HCT116 (cell line): ENCODE measurements at regions not wholly inside any gene's neighbourhood (a gene's known extent, or its start where the extent isn't known, plus 50 kb on each side); places are given as distances from the start of the nearest gene placed in this dataset.

Experiments used
- ATAC-seq: fragments of 200-7000 bp; cut with Tn5 transposase; 2 replicates; pipeline ENCODE4 v1.9.1; 2020; ENCODE audit warnings: mild to moderate bottlenecking, moderate library complexity
- BruUV-seq: library from RNA; stranded (reverse); fragments of 400-500 nt; replicated peaks from 2 replicates; lab custom pipeline; 2021; lab: Mats Ljungman, UMichigan
- CTCF ChIA-PET: fragments of 300-600 bp; sonication (Branson Sonifier 250); formaldehyde crosslinking; loops from one replicate; lab custom pipeline; 2021; ENCODE audit warnings: antibody characterized with exemption; lab: Charles Lee
- POLR2A ChIA-PET: fragments of 300-600, 350-600 bp; sonication (Branson Sonifier 250); formaldehyde crosslinking; loops from one replicate; lab custom pipeline; 2021; ENCODE audit warnings: antibody characterized with exemption; lab: Charles Lee
- RAD21 ChIA-PET, 2 experiments: fragments of 300-600 bp; sonication (Branson Sonifier 250); formaldehyde crosslinking; loops; one replicate each; lab custom pipeline; 2023; ENCODE audit warnings: low total read pairs in 2 of 2; ENCODE audit not compliant: uncharacterized antibody in 2 of 2, unreplicated experiment in 2 of 2, low non-redundant PET in 1 of 2; lab: Charles Lee
- DNase-seq: peaks from one replicate; pipeline ENCODE4 v3.0.0-alpha.2; 2010; ENCODE audit warnings: low read depth, low spot score
- H2AFZ ChIP-seq: fragments of 200-600 bp; shearing (Covaris generic), sonication (generic); 2 replicates; pipeline ENCODE4 v1.6.1; 2017; ENCODE audit warnings: low read depth, mixed run types, mixed read lengths, antibody characterized with exemption, low read length; ENCODE audit not compliant: poor library complexity, severe bottlenecking
- H3K27ac ChIP-seq: 2 replicates; pipeline ENCODE4 v1.5.1; 2012; ENCODE audit warnings: low read depth, low read length
- H3K27me3 ChIP-seq: fragments of 200-600 bp; sonication (generic); 2 replicates; pipeline ENCODE4 v1.6.1; 2016; ENCODE audit warnings: mixed run types, low read length, mixed read lengths; ENCODE audit not compliant: insufficient read depth
- H3K36me3 ChIP-seq, 2 experiments: fragments of 200-500 bp in 1 of 2; fragments of 200-600 bp in 1 of 2; sonication (Bioruptor generic) in 1 of 2; sonication (generic) in 1 of 2; 2 replicates each; pipeline versions ENCODE4 v1.5.1 to v1.6.1; 2014 to 2016; ENCODE audit warnings: low read length in 2 of 2, inconsistent platforms in 1 of 2, mixed read lengths in 1 of 2, mixed run types in 1 of 2; ENCODE audit not compliant: insufficient read depth in 2 of 2, control insufficient read depth in 1 of 2
- H3K4me1 ChIP-seq, 2 experiments: fragments of 200-600 bp in 1 of 2; sonication (generic) in 1 of 2; 2 replicates each; pipeline versions ENCODE4 v1.5.1 to v1.6.1; 2012 to 2017; ENCODE audit warnings: low read length in 2 of 2, inconsistent platforms in 1 of 2, mild to moderate bottlenecking in 1 of 2, mixed read lengths in 1 of 2, mixed run types in 1 of 2, moderate library complexity in 1 of 2; ENCODE audit not compliant: insufficient read depth in 2 of 2, control insufficient read depth in 1 of 2
- H3K4me2 ChIP-seq: fragments of 200-600 bp; sonication (generic); 2 replicates; pipeline ENCODE4 v1.6.1; 2017; ENCODE audit warnings: mixed run types, low read length, mixed read lengths
- H3K4me3 ChIP-seq, 2 experiments: fragments of 200-600 bp in 1 of 2; sonication (generic) in 1 of 2; replicated peaks in 1 of 2; 2 replicates each; pipeline ENCODE4 v1.5.1; 2011 to 2016; ENCODE audit warnings: low read length in 2 of 2, control low read depth in 1 of 2, low read depth in 1 of 2, mild to moderate bottlenecking in 1 of 2, mixed read lengths in 1 of 2, mixed run types in 1 of 2
- H3K79me2 ChIP-seq: fragments of 200-600 bp; sonication (generic); 2 replicates; pipeline ENCODE4 v1.6.1; 2017; ENCODE audit warnings: mild to moderate bottlenecking, mixed run types, low read length, moderate library complexity, mixed read lengths; ENCODE audit not compliant: insufficient read depth
- H3K9ac ChIP-seq: fragments of 200-600 bp; sonication (generic); 2 replicates; pipeline ENCODE4 v1.6.1; 2016; ENCODE audit warnings: low read length, mixed read lengths
- H3K9me2 ChIP-seq: fragments of 200-600 bp; sonication (generic), shearing (Covaris generic); 2 replicates; pipeline ENCODE4 v1.6.1; 2017; ENCODE audit warnings: mixed run types, mild to moderate bottlenecking, moderate library complexity; ENCODE audit not compliant: insufficient read depth
- H3K9me3 ChIP-seq, 2 experiments: fragments of 200-500 bp in 1 of 2; fragments of 200-600 bp in 1 of 2; sonication (Bioruptor generic) in 1 of 2; sonication (generic) in 1 of 2; 2 replicates each; pipeline ENCODE4 v1.6.1; 2014 to 2017; ENCODE audit warnings: low read length in 2 of 2, mixed read lengths in 2 of 2, inconsistent platforms in 1 of 2, low read depth in 1 of 2, mild to moderate bottlenecking in 1 of 2, mixed run types in 1 of 2, moderate library complexity in 1 of 2; ENCODE audit not compliant: control insufficient read depth in 1 of 2, insufficient read depth in 1 of 2
- H4K20me1 ChIP-seq: fragments of 200-600 bp; sonication (generic), shearing (Covaris generic); 2 replicates; pipeline ENCODE4 v1.6.1; 2017; ENCODE audit warnings: mixed run types, mild to moderate bottlenecking, moderate library complexity; ENCODE audit not compliant: insufficient read depth
- CBX3 ChIP-seq: IDR thresholded peaks from 2 replicates; pipeline ENCODE4 v1.6.1; 2012; ENCODE audit warnings: low read depth
- CEBPB ChIP-seq: IDR thresholded peaks from 2 replicates; pipeline ENCODE4 v1.6.1; 2012; ENCODE audit warnings: low read depth
- CTCF ChIP-seq, 3 experiments: fragments of 200-600 bp in 1 of 3; sonication (generic) in 1 of 3; IDR thresholded peaks in 2 of 3; conservative IDR thresholded peaks in 1 of 3; 2 replicates each; pipeline ENCODE4 v1.5.1; 2012 to 2017; ENCODE audit warnings: low read depth in 2 of 3, low read length in 2 of 3, antibody characterized with exemption in 1 of 3, borderline replicate concordance in 1 of 3, control low read depth in 1 of 3, mild to moderate bottlenecking in 1 of 3, mixed read lengths in 1 of 3, mixed run types in 1 of 3, moderate library complexity in 1 of 3; ENCODE audit not compliant: insufficient read depth in 1 of 3
- EGR1 ChIP-seq: IDR thresholded peaks from 2 replicates; pipeline ENCODE4 v1.6.1; 2012; ENCODE audit warnings: low read depth
- ELF1 ChIP-seq: IDR thresholded peaks from 2 replicates; pipeline ENCODE4 v1.6.1; 2012; ENCODE audit warnings: low read depth, borderline replicate concordance
- EZH2 ChIP-seq: fragments of 200-600 bp; sonication (generic); IDR thresholded peaks from 2 replicates; pipeline ENCODE4 v1.6.1; 2017; ENCODE audit warnings: antibody characterized with exemption, mixed run types
- EZH2phosphoT487 ChIP-seq: fragments of 200-600 bp; IDR thresholded peaks from 2 replicates; pipeline ENCODE4 v1.6.1; 2018; ENCODE audit warnings: antibody characterized with exemption, borderline replicate concordance
- POLR2A ChIP-seq: IDR thresholded peaks from 2 replicates; pipeline ENCODE4 v1.7.0; 2011; ENCODE audit warnings: borderline replicate concordance; ENCODE audit not compliant: insufficient read depth, insufficient read length; ENCODE audit errors: extremely low read depth
- POLR2AphosphoS5 ChIP-seq: IDR thresholded peaks from 2 replicates; pipeline ENCODE4 v1.6.1; 2011; ENCODE audit warnings: mild to moderate bottlenecking, low read depth, low read length, moderate library complexity
- RAD21 ChIP-seq: IDR thresholded peaks from 2 replicates; pipeline ENCODE4 v1.6.1; 2012; ENCODE audit warnings: low read depth, mild to moderate bottlenecking
- SIN3A ChIP-seq: IDR thresholded peaks from 2 replicates; pipeline ENCODE4 v1.6.1; 2012; ENCODE audit warnings: low read depth
- SP1 ChIP-seq: IDR thresholded peaks from 2 replicates; pipeline ENCODE4 v1.6.1; 2012; ENCODE audit warnings: low read depth
- SRF ChIP-seq: IDR thresholded peaks from 2 replicates; pipeline ENCODE4 v1.6.1; 2012; ENCODE audit warnings: low read depth
- YY1 ChIP-seq: IDR thresholded peaks from 2 replicates; pipeline ENCODE4 v1.6.1; 2011; ENCODE audit warnings: low read length, low read depth, moderate library complexity, mild to moderate bottlenecking; ENCODE audit not compliant: insufficient replicate concordance; ENCODE audit errors: extremely low read depth
- ZFX ChIP-seq: fragments of 450-650 bp; IDR thresholded peaks from 2 replicates; pipeline ENCODE4 v1.6.1; 2017
- ZNF274 ChIP-seq: fragments of 200-500 bp; sonication (Bioruptor generic); IDR thresholded peaks from 2 replicates; pipeline ENCODE4 v1.6.1; 2014; ENCODE audit warnings: mild to moderate bottlenecking, low read depth, low read length, inconsistent platforms
- intact Hi-C: fragments of 100-400 bp; cut with micrococcal nuclease; formaldehyde crosslinking; loops from 2 replicates; pipeline ENCODE4 v1.10.0; 2022
- TF ChIP-seq, protein P1 (sequence below): IDR thresholded peaks from 2 replicates; pipeline ENCODE4 v1.6.1; 2012; ENCODE audit warnings: low read depth
- TF ChIP-seq, protein P2 (sequence below): IDR thresholded peaks from 2 replicates; pipeline ENCODE4 v1.6.1; 2012

- TF ChIP-seq RAD21: no peak
- TF ChIP-seq EGR1: no peak
- TF ChIP-seq CBX3: no peak
- TF ChIP-seq SIN3A: no peak
- no peak for TF ChIP-seq ELF1
- TF ChIP-seq, protein P1, sequence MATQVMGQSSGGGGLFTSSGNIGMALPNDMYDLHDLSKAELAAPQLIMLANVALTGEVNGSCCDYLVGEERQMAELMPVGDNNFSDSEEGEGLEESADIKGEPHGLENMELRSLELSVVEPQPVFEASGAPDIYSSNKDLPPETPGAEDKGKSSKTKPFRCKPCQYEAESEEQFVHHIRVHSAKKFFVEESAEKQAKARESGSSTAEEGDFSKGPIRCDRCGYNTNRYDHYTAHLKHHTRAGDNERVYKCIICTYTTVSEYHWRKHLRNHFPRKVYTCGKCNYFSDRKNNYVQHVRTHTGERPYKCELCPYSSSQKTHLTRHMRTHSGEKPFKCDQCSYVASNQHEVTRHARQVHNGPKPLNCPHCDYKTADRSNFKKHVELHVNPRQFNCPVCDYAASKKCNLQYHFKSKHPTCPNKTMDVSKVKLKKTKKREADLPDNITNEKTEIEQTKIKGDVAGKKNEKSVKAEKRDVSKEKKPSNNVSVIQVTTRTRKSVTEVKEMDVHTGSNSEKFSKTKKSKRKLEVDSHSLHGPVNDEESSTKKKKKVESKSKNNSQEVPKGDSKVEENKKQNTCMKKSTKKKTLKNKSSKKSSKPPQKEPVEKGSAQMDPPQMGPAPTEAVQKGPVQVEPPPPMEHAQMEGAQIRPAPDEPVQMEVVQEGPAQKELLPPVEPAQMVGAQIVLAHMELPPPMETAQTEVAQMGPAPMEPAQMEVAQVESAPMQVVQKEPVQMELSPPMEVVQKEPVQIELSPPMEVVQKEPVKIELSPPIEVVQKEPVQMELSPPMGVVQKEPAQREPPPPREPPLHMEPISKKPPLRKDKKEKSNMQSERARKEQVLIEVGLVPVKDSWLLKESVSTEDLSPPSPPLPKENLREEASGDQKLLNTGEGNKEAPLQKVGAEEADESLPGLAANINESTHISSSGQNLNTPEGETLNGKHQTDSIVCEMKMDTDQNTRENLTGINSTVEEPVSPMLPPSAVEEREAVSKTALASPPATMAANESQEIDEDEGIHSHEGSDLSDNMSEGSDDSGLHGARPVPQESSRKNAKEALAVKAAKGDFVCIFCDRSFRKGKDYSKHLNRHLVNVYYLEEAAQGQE: no peak
- no peak for TF ChIP-seq POLR2A
- TF ChIP-seq POLR2AphosphoS5: no peak
- TF ChIP-seq SRF: no peak
These were observed 484.8 kb downstream of the BRINP3 start (continued) for GRCh38 chr1:189992856-189993255.

DNA sequence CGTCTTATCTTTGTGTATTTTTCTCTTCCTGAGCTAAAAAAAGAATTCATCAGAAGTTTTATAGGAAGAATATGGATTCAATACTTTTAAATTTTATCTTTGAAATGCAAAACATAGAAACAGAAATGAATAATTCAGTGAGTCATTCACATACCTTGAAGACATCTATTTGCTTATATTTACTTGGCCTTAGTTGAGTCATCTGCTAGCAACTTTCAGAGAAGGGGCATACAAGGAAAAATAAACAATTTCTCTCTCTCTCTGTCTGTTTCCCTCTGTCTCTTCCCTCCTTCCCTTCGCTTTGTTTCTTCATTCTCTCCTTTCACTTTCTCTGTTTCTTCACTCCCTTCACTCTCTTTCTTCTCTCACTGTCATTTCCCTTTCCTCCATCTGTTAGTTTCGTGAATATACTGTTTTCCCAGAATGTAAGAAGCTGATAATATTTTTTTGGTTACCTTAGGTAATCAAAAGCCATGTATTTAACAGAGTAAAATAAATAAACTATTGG, 477.2 kb downstream of the BRINP3 start:
- Histone ChIP-seq H3K4me3 (no peak overlapping the region), H2AFZ (peak overlapping the region; percentile 64), H3K9ac (no peak overlapping the region), H3K79me2 (no peaks in the 10 kb centered on the region), H3K4me1 (peaks cover 0 to 10% of the 10 kb centered on the region in 2 experiments; a peak in 2 of 4 replicates), H3K27ac (no peak overlapping the region), H4K20me1 (no peaks in the 10 kb centered on the region), H3K9me2 (peaks cover 11% of the 10 kb centered on the region; the same call in 1 of the 2 replicates), H3K27me3 (no peaks in the 10 kb centered on the region), H3K36me3 (no peaks in the 10 kb centered on the region), H3K9me3 (no peaks in the 10 kb centered on the region), H3K4me2 (peak overlapping the region; percentile 6; the same call in 1 of the 2 replicates)
- no peak for DNase-seq
- CTCF ChIA-PET: no interaction called here
- POLR2A ChIA-PET: no interaction called here
- no peak for ATAC-seq
- RAD21 ChIA-PET: no interaction called here
- intact Hi-C loops: no loop called here
- BruUV-seq: no TSS peak
- no peak for TF ChIP-seq RAD21
- TF ChIP-seq, protein P2, sequence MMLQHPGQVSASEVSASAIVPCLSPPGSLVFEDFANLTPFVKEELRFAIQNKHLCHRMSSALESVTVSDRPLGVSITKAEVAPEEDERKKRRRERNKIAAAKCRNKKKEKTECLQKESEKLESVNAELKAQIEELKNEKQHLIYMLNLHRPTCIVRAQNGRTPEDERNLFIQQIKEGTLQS: no peak
- TF ChIP-seq CEBPB: no peak
- no peak for TF ChIP-seq EZH2
- no peak for TF ChIP-seq ZFX
- TF ChIP-seq EZH2phosphoT487: no peak
- no peak for TF ChIP-seq ZNF274
- no peak for TF ChIP-seq YY1
- TF ChIP-seq, protein P1: no peak
- TF ChIP-seq SP1: no peak
- TF ChIP-seq CTCF (IDR thresholded peaks at IDR 0.05 in 2 of 3, conservative IDR thresholded peaks at IDR 0.05 in 1 of 3; ENCODE audit: borderline replicate concordance in 1 of 3, insufficient read depth in 1 of 3, low read depth in 2 of 3, low read length in 2 of 3): no peak
